GM12878 (cell line): ENCODE measurements at regions not wholly inside any gene's neighbourhood (a gene's known extent, or its start where the extent isn't known, plus 50 kb on each side); places are given as distances from the start of the nearest gene placed in this dataset.

Experiments used
- ATF7 ChIP-seq: fragments of 450-650 bp; IDR thresholded peaks from 2 replicates; pipeline ENCODE4 v1.6.1; 2016; ENCODE audit warnings: low read depth, mild to moderate bottlenecking
- CREM ChIP-seq: IDR thresholded peaks from 2 replicates; pipeline ENCODE4 v1.6.1; 2014; ENCODE audit warnings: antibody characterized with exemption, low read depth
- DPF2 ChIP-seq: fragments of 450-650 bp; IDR thresholded peaks from 2 replicates; pipeline ENCODE4 v1.6.1; 2017; ENCODE audit warnings: mild to moderate bottlenecking
- EGR1 ChIP-seq, 2 experiments: IDR thresholded peaks; 1 replicate in 1 of 2; 2 replicates in 1 of 2; pipeline ENCODE4 v1.6.1; 2011 to 2012; ENCODE audit warnings: low read depth in 2 of 2, low read length in 2 of 2, borderline replicate concordance in 1 of 2, mild to moderate bottlenecking in 1 of 2, moderate library complexity in 1 of 2
- EP300 ChIP-seq, 2 experiments: fragments of 150-350 bp in 1 of 2; IDR thresholded peaks; 2 replicates each; pipeline ENCODE4 v1.6.1; 2011 to 2012; ENCODE audit warnings: low read depth in 2 of 2, low read length in 2 of 2, borderline replicate concordance in 1 of 2, improper control_type of control experiment in 1 of 2, inconsistent platforms in 1 of 2; ENCODE audit not compliant: control insufficient read depth in 1 of 2
- FOXM1 ChIP-seq: IDR thresholded peaks from 2 replicates; pipeline ENCODE4 v1.6.1; 2012; ENCODE audit warnings: low read depth, mild to moderate bottlenecking, inconsistent platforms, low read length, moderate library complexity
- GABPA ChIP-seq: IDR thresholded peaks from 2 replicates; pipeline ENCODE4 v1.6.1; 2014; ENCODE audit warnings: antibody characterized with exemption, low read depth, mild to moderate bottlenecking, inconsistent platforms
- IKZF2 ChIP-seq, 2 experiments: fragments of 450-650 bp; IDR thresholded peaks; 2 replicates each; pipeline ENCODE4 v1.6.1; 2017; ENCODE audit warnings: mild to moderate bottlenecking in 2 of 2, moderate library complexity in 2 of 2
- IRF4 ChIP-seq: IDR thresholded peaks from 2 replicates; pipeline ENCODE4 v1.6.1; 2011; ENCODE audit warnings: low read depth, low read length
- JUNB ChIP-seq: IDR thresholded peaks from 2 replicates; pipeline ENCODE4 v1.6.1; 2016; ENCODE audit warnings: antibody characterized with exemption, mild to moderate bottlenecking
- MEF2B ChIP-seq: fragments of 450-650 bp; IDR thresholded peaks from 2 replicates; pipeline ENCODE4 v1.6.1; 2018; ENCODE audit warnings: mild to moderate bottlenecking, moderate library complexity; ENCODE audit not compliant: partially characterized antibody, poor library complexity, severe bottlenecking
- NBN ChIP-seq: fragments of 450-650 bp; IDR thresholded peaks from 2 replicates; pipeline ENCODE4 v1.6.1; 2016
- NFIC ChIP-seq: IDR thresholded peaks from 2 replicates; pipeline ENCODE4 v1.6.1; 2012; ENCODE audit warnings: low read depth, mild to moderate bottlenecking, inconsistent platforms, low read length, moderate library complexity
- NFXL1 ChIP-seq: fragments of 450-650 bp; IDR thresholded peaks from 2 replicates; pipeline ENCODE4 v1.6.1; 2017; ENCODE audit warnings: antibody characterized with exemption, mild to moderate bottlenecking, borderline replicate concordance
- NR2C1 ChIP-seq: fragments of 450-650 bp; IDR thresholded peaks from 2 replicates; pipeline ENCODE4 v1.6.1; 2017; ENCODE audit warnings: antibody characterized with exemption, mild to moderate bottlenecking, moderate library complexity
- PAX8 ChIP-seq: fragments of 450-650 bp; IDR thresholded peaks from 2 replicates; pipeline ENCODE4 v1.6.1; 2017; ENCODE audit warnings: mild to moderate bottlenecking, moderate library complexity
- RUNX3 ChIP-seq: IDR thresholded peaks from 2 replicates; pipeline ENCODE4 v1.6.1; 2012; ENCODE audit warnings: low read length, inconsistent platforms
- SKIL ChIP-seq: fragments of 450-650 bp; IDR thresholded peaks from 2 replicates; pipeline ENCODE4 v1.6.1; 2017; ENCODE audit warnings: mild to moderate bottlenecking, low read depth, inconsistent platforms; ENCODE audit not compliant: poor library complexity, severe bottlenecking
- SMAD5 ChIP-seq: IDR thresholded peaks from 2 replicates; pipeline ENCODE4 v1.6.1; 2016; ENCODE audit warnings: antibody characterized with exemption, low read depth
- SP1 ChIP-seq: IDR thresholded peaks from one replicate; pipeline ENCODE4 v1.6.1; 2011; ENCODE audit warnings: low read depth, low read length
- SPI1 ChIP-seq: IDR thresholded peaks from 2 replicates; pipeline ENCODE4 v1.6.1; 2011; ENCODE audit warnings: low read depth, mild to moderate bottlenecking, low read length, moderate library complexity, borderline replicate concordance; ENCODE audit not compliant: insufficient read depth
- TCF12 ChIP-seq: IDR thresholded peaks from 2 replicates; pipeline ENCODE4 v1.6.1; 2011; ENCODE audit warnings: low read depth, mild to moderate bottlenecking, low read length
- ZSCAN29 ChIP-seq: fragments of 450-650 bp; IDR thresholded peaks from 2 replicates; pipeline ENCODE4 v1.6.1; 2017; ENCODE audit warnings: mild to moderate bottlenecking, moderate library complexity
- TF ChIP-seq, protein P1 (sequence below): fragments of 450-650 bp; IDR thresholded peaks from 2 replicates; pipeline ENCODE4 v1.6.1; 2016; ENCODE audit warnings: mild to moderate bottlenecking
- TF ChIP-seq, protein P2 (sequence below): fragments of 450-650 bp; IDR thresholded peaks from 2 replicates; pipeline ENCODE4 v1.6.1; 2014; ENCODE audit warnings: mild to moderate bottlenecking
- TF ChIP-seq, protein P3 (sequence below): IDR thresholded peaks from 2 replicates; pipeline ENCODE4 v1.6.1; 2012; ENCODE audit warnings: low read length, inconsistent platforms

- no peak for TF ChIP-seq GABPA
- no peak for TF ChIP-seq SMAD5
- no peak for TF ChIP-seq NR2C1
- TF ChIP-seq SPI1, result peak; percentile 96
- TF ChIP-seq, protein P1, sequence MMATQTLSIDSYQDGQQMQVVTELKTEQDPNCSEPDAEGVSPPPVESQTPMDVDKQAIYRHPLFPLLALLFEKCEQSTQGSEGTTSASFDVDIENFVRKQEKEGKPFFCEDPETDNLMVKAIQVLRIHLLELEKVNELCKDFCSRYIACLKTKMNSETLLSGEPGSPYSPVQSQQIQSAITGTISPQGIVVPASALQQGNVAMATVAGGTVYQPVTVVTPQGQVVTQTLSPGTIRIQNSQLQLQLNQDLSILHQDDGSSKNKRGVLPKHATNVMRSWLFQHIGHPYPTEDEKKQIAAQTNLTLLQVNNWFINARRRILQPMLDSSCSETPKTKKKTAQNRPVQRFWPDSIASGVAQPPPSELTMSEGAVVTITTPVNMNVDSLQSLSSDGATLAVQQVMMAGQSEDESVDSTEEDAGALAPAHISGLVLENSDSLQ, result peak; percentile 13; the same call in 1 of the 2 replicates
- TF ChIP-seq NFIC, result peak; percentile 70
- no peak for TF ChIP-seq ZSCAN29
- TF ChIP-seq DPF2, result peak; percentile 41; the same call in 1 of the 2 replicates
- peak; percentile 64; the same call in 1 of the 2 replicates for TF ChIP-seq IRF4
- no peak for TF ChIP-seq EGR1 (IDR thresholded peaks at IDR 0.05; ENCODE audit: borderline replicate concordance in 1 of 2, low read depth in 2 of 2, low read length in 2 of 2)
- TF ChIP-seq, protein P2, sequence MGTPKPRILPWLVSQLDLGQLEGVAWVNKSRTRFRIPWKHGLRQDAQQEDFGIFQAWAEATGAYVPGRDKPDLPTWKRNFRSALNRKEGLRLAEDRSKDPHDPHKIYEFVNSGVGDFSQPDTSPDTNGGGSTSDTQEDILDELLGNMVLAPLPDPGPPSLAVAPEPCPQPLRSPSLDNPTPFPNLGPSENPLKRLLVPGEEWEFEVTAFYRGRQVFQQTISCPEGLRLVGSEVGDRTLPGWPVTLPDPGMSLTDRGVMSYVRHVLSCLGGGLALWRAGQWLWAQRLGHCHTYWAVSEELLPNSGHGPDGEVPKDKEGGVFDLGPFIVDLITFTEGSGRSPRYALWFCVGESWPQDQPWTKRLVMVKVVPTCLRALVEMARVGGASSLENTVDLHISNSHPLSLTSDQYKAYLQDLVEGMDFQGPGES, result no peak
- peak in 1 of 2 experiments; percentile 61; a peak in 1 of 4 replicates for TF ChIP-seq EP300 (IDR thresholded peaks at IDR 0.05; ENCODE audit: borderline replicate concordance in 1 of 2, control insufficient read depth in 1 of 2, low read depth in 2 of 2, low read length in 2 of 2)
- no peak for TF ChIP-seq SP1
- no peak for TF ChIP-seq NFXL1
- TF ChIP-seq PAX8, result no peak
- TF ChIP-seq, protein P3, sequence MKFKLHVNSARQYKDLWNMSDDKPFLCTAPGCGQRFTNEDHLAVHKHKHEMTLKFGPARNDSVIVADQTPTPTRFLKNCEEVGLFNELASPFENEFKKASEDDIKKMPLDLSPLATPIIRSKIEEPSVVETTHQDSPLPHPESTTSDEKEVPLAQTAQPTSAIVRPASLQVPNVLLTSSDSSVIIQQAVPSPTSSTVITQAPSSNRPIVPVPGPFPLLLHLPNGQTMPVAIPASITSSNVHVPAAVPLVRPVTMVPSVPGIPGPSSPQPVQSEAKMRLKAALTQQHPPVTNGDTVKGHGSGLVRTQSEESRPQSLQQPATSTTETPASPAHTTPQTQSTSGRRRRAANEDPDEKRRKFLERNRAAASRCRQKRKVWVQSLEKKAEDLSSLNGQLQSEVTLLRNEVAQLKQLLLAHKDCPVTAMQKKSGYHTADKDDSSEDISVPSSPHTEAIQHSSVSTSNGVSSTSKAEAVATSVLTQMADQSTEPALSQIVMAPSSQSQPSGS, result peak; percentile 30; the same call in 1 of the 2 replicates
- TF ChIP-seq NBN, result 0 out of 2 replicates have a peak, but pooled peaks have one; percentile 35
- 0 out of 2 replicates have a peak, but pooled peaks have one; percentile 32 for TF ChIP-seq TCF12
- TF ChIP-seq FOXM1, result peak; percentile 75; the same call in 1 of the 2 replicates
- no peak for TF ChIP-seq SKIL
- 0 out of 2 replicates have a peak, but pooled peaks have one; percentile 27 for TF ChIP-seq CREM
- TF ChIP-seq MEF2B, result peak; percentile 44
- peak; percentile 13; the same call in 1 of the 2 replicates for TF ChIP-seq JUNB
- peak in 1 of 2 experiments; percentile 55; a peak in 1 of 4 replicates for TF ChIP-seq IKZF2 (IDR thresholded peaks at IDR 0.05)
- TF ChIP-seq ATF7, result peak; percentile 76
- TF ChIP-seq RUNX3, result peak; percentile 82
Measured at GRCh38 chr9:115212832-115213231, 94.9 kb upstream of the TNC start (continued).
